Osteocyte (in vitro differentiated cells): ENCODE measurements at regions not wholly inside any gene's neighbourhood (a gene's known extent, or its start where the extent isn't known, plus 50 kb on each side); places are given as distances from the start of the nearest gene placed in this dataset.
"Not testable (repeated sequence)": the region's sequence is repeated elsewhere in the genome, so short reads cannot be mapped to it uniquely, and the experiment has no call there.

Experiments used
- DNase-seq: peaks from one replicate; pipeline ENCODE4 v3.0.0; 2021; ENCODE audit warnings: mixed read lengths; ENCODE audit not compliant: unreplicated experiment; ENCODE audit errors: extremely low spot score
- H3K27ac Mint-ChIP-seq: one replicate; pipeline ENCODE4 v1.8.0; 2021; ENCODE audit warnings: mild to moderate bottlenecking, mixed read lengths; ENCODE audit not compliant: unreplicated experiment
- H3K27me3 Mint-ChIP-seq: one replicate; pipeline ENCODE4 v1.8.0; 2021; ENCODE audit warnings: mixed read lengths; ENCODE audit not compliant: unreplicated experiment
- H3K36me3 Mint-ChIP-seq: one replicate; pipeline ENCODE4 v1.8.0; 2021; ENCODE audit warnings: mixed read lengths; ENCODE audit not compliant: unreplicated experiment
- H3K4me1 Mint-ChIP-seq: one replicate; pipeline ENCODE4 v1.8.0; 2021; ENCODE audit warnings: mixed read lengths; ENCODE audit not compliant: unreplicated experiment
- H3K4me3 Mint-ChIP-seq: one replicate; pipeline ENCODE4 v1.8.0; 2021; ENCODE audit warnings: mild to moderate bottlenecking, moderate library complexity, mixed read lengths; ENCODE audit not compliant: unreplicated experiment
- H3K9me3 Mint-ChIP-seq: one replicate; pipeline ENCODE4 v1.8.0; 2021; ENCODE audit warnings: mixed read lengths; ENCODE audit not compliant: unreplicated experiment
- TF ChIP-seq, protein P1 (sequence below): fragments of 200-600 bp; sonication (generic); IDR thresholded peaks from 2 replicates; pipeline ENCODE4 v1.5.0; 2021; ENCODE audit warnings: antibody characterized with exemption, mild to moderate bottlenecking, moderate library complexity

DNA sequence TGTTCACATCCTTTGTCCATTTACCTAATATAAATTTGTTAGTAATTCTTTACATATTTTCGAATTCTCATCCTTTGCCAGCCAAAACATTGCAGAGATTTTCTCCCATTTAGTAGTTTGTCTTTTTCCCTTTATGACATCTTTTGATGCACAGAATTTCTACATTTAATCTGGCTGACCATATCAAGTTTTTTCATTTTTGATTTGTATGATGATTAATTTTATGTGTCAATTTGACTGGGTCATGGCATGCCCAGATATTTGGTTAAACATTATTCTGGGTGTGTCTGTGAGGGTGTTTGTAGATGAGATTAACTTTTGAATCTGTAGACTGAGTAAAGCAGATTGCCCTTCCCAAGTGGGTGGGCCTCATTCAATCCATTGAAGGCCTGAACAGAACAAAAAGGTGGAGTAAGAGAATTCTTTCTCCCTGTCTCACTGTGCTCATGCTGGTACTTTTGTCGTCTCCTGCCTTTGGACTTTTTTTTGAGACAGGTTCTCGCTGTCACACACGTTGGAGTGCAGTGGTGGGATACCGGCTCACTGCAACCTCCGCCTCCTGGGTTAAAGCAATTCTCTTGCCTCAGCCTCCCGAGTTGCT, 72.1 kb upstream of the EPB41L1 start:
- H3K27me3 Mint-ChIP-seq = no peaks in the 10 kb centered on the region
- TF ChIP-seq, protein P1, sequence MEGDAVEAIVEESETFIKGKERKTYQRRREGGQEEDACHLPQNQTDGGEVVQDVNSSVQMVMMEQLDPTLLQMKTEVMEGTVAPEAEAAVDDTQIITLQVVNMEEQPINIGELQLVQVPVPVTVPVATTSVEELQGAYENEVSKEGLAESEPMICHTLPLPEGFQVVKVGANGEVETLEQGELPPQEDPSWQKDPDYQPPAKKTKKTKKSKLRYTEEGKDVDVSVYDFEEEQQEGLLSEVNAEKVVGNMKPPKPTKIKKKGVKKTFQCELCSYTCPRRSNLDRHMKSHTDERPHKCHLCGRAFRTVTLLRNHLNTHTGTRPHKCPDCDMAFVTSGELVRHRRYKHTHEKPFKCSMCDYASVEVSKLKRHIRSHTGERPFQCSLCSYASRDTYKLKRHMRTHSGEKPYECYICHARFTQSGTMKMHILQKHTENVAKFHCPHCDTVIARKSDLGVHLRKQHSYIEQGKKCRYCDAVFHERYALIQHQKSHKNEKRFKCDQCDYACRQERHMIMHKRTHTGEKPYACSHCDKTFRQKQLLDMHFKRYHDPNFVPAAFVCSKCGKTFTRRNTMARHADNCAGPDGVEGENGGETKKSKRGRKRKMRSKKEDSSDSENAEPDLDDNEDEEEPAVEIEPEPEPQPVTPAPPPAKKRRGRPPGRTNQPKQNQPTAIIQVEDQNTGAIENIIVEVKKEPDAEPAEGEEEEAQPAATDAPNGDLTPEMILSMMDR = no peak
- H3K4me3 Mint-ChIP-seq = no peak overlapping the region
- no peak for DNase-seq
- H3K9me3 Mint-ChIP-seq = peaks cover 8% of the 10 kb centered on the region
- H3K4me1 Mint-ChIP-seq = peaks cover 9% of the 10 kb centered on the region
- H3K27ac Mint-ChIP-seq = no peak overlapping the region
- H3K36me3 Mint-ChIP-seq = no peaks in the 10 kb centered on the region

DNA sequence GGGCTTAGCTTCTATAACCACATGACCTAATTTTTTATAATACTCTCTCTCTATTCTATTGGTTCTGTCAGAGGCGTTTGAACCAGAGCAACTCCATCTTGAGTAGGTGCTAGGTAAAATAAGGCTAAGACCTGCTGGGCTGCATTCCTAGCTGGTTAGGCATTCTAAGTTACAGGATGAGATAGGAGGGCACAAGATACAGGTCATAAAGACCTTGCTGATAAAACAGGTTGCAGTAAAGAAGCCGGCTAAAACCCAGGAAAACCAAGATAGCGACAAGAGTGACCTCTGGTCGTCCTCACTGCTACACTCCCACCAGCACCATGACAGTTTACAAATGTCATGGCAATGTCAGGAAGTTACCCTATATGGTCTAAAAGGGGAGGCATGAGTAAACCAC, 71.3 kb upstream of the EPB41L1 start:
- not testable (repeated sequence) for H3K4me3 Mint-ChIP-seq, H3K9me3 Mint-ChIP-seq, DNase-seq, H3K4me1 Mint-ChIP-seq, H3K27me3 Mint-ChIP-seq, H3K36me3 Mint-ChIP-seq, H3K27ac Mint-ChIP-seq

DNA sequence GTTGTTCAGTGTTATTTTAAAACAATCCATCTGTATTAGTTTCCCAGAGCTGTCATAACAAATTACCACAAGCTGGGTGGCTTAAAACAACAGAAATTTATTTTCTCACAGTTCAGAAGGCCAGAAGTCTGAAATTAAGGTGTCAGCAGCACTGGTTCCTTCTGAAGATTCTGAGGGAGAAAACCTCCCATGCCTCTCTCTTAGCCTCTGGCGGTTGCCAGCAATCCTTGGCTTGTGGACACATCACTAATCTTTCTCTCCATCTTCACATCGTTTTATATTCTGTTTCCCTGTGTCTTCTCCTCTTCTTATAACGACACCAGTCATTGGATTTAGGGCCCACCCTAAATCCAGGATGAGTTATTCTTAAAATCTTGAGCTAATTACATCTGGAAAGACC, 70.2 kb upstream of the EPB41L1 start:
- no peak overlapping the region for H3K27ac Mint-ChIP-seq

DNA sequence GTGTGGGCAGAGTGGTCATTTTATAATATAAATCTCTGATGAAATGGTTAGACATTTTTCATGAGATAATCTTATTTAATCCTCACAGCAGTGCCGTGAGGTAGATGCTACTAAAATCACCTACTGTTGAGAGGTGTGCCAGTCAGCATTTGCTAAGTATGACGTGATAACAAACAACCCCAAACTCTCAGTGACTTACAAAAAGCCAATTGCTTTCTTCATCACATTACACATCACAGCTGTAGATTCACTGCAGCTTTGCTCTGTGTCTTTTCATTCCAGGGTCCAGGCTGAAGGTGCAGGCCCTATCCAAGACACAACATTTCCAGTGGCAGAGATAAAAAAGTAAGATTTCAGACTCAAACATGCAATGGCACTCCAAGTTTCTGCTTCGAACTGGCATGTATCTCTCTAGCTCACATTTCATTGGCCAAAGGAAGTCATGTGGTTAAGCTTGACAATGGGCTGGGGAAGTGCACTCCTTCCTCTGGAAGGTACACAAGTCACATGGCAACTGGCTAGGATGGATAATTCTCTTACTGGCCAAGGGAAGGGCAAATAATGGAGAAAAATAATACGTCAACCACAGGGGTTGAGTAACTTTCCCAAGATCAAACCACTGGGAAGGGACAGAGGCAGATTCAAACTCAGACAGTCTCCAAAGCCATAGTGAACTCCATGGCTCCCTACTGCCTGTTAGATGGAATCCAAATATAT, 69.5 kb upstream of the EPB41L1 start:
- no peak for DNase-seq

More for the DNA sequence above, 70.2 kb upstream of the EPB41L1 start:
- Mint-ChIP-seq H3K36me3 (no peaks in the 10 kb centered on the region), H3K9me3 (peaks cover 8% of the 10 kb centered on the region), H3K4me1 (peaks cover 9% of the 10 kb centered on the region), H3K4me3 (no peak overlapping the region), H3K27me3 (no peaks in the 10 kb centered on the region)
- TF ChIP-seq, protein P1 = no peak
- no peak for DNase-seq

DNA sequence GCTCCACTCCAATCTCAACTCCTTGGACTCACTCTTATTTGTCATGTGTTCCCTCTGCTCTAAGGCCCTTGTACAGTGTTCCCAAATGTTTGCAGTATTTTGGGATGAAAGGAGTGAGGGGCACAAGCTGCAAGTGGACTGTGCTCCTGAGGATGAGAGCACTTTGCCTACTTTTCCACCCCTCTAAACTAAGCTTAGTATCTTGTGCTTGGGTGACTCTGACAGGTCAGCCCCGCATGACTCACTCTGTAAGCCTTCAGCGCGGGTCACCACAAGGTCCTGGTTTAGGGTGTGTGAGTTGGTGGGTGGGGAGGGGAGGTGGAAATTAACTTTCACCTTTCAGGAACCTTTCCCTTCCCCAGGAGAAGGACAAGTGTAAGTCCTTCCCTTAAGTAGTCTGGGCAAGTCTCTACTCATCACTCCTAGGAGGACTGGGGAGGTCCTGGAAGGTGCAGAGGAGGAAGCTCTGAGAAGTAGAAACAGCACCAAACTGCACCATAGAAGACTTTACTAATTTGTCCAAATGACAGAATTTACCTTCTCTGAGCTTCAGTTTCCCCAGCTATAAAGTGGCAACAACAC, 68.8 kb upstream of the EPB41L1 start:
- no peaks in the 10 kb centered on the region for H3K36me3 Mint-ChIP-seq
- TF ChIP-seq, protein P1 = no peak
- H3K9me3 Mint-ChIP-seq = peaks cover 8% of the 10 kb centered on the region
- no peak overlapping the region for H3K4me3 Mint-ChIP-seq
- peaks cover 9% of the 10 kb centered on the region for H3K4me1 Mint-ChIP-seq
- DNase-seq = no peak
- H3K27ac Mint-ChIP-seq = no peak overlapping the region
- H3K27me3 Mint-ChIP-seq = peaks cover 5% of the 10 kb centered on the region

More for the DNA sequence above, 69.5 kb upstream of the EPB41L1 start:
- Mint-ChIP-seq H3K27ac (no peak overlapping the region), H3K36me3 (no peaks in the 10 kb centered on the region), H3K9me3 (peaks cover 8% of the 10 kb centered on the region), H3K4me3 (no peak overlapping the region), H3K4me1 (peaks cover 9% of the 10 kb centered on the region), H3K27me3 (no peaks in the 10 kb centered on the region)
- TF ChIP-seq, protein P1 = no peak
